ENCODE measurements at regions not wholly inside any gene's neighbourhood (a gene's known extent, or its start where the extent isn't known, plus 50 kb on each side); places are given as distances from the start of the nearest gene placed in this dataset.
"Not testable (repeated sequence)": the region's sequence is repeated elsewhere in the genome, so short reads cannot be mapped to it uniquely, and the experiment has no call there.

- no peak overlapping the region for H3K4me3 Mint-ChIP-seq (ENCODE audit: unreplicated experiment)
- H3K9me3 Mint-ChIP-seq (ENCODE audit: low read depth): no peaks in the 10 kb centered on the region
- H3K27ac Mint-ChIP-seq (ENCODE audit: unreplicated experiment): no peak overlapping the region
- H3K4me1 Mint-ChIP-seq (ENCODE audit: low read depth): no peaks in the 10 kb centered on the region
- DNase-seq (ENCODE audit: low spot score): no peak
- no peak for TF ChIP-seq CTCF (IDR thresholded peaks at IDR 0.05)
- no peaks in the 10 kb centered on the region for H3K27me3 Mint-ChIP-seq (ENCODE audit: low read depth)
- no peaks in the 10 kb centered on the region for H3K36me3 Mint-ChIP-seq (ENCODE audit: low read depth)
These were observed 862.9 kb upstream of the ACVR2A start for GRCh38 chr2:146981921-146982320.

- Mint-ChIP-seq H3K4me1 (ENCODE audit: low read depth) (no peaks in the 10 kb centered on the region), H3K27me3 (ENCODE audit: low read depth) (no peaks in the 10 kb centered on the region), H3K4me3 (ENCODE audit: unreplicated experiment) (no peak overlapping the region), H3K27ac (ENCODE audit: unreplicated experiment) (no peak overlapping the region), H3K9me3 (ENCODE audit: low read depth) (no peaks in the 10 kb centered on the region), H3K36me3 (ENCODE audit: low read depth) (no peaks in the 10 kb centered on the region)
- no peak for DNase-seq (ENCODE audit: low spot score)
- no peak for TF ChIP-seq CTCF (IDR thresholded peaks at IDR 0.05)
These were observed 865.1 kb upstream of the ACVR2A start for GRCh38 chr2:146979746-146980145.

- Mint-ChIP-seq H3K27ac (ENCODE audit: unreplicated experiment) (no peak overlapping the region), H3K27me3 (ENCODE audit: low read depth) (no peaks in the 10 kb centered on the region), H3K4me1 (ENCODE audit: low read depth) (no peaks in the 10 kb centered on the region), H3K9me3 (ENCODE audit: low read depth) (no peaks in the 10 kb centered on the region), H3K4me3 (ENCODE audit: unreplicated experiment) (no peak overlapping the region), H3K36me3 (ENCODE audit: low read depth) (no peaks in the 10 kb centered on the region)
- TF ChIP-seq CTCF (IDR thresholded peaks at IDR 0.05): no peak
- no peak for DNase-seq (ENCODE audit: low spot score)
These were observed 866.0 kb upstream of the ACVR2A start for GRCh38 chr2:146978577-146979555.

GRCh38 chr2:146970981-146971380 is 873.8 kb upstream of the ACVR2A start:
- H3K27ac Mint-ChIP-seq (ENCODE audit: unreplicated experiment); H3K36me3 Mint-ChIP-seq (ENCODE audit: low read depth); DNase-seq (ENCODE audit: low spot score); H3K27me3 Mint-ChIP-seq (ENCODE audit: low read depth); H3K4me1 Mint-ChIP-seq (ENCODE audit: low read depth); H3K4me3 Mint-ChIP-seq (ENCODE audit: unreplicated experiment): not testable (repeated sequence)
- H3K9me3 Mint-ChIP-seq (ENCODE audit: low read depth): peaks cover 15% of the 10 kb centered on the region

- not testable (repeated sequence) for H3K4me1 Mint-ChIP-seq (ENCODE audit: low read depth); H3K4me3 Mint-ChIP-seq (ENCODE audit: unreplicated experiment); H3K27me3 Mint-ChIP-seq (ENCODE audit: low read depth); H3K36me3 Mint-ChIP-seq (ENCODE audit: low read depth); H3K27ac Mint-ChIP-seq (ENCODE audit: unreplicated experiment); DNase-seq (ENCODE audit: low spot score)
- peaks cover 15% of the 10 kb centered on the region for H3K9me3 Mint-ChIP-seq (ENCODE audit: low read depth)
These were observed 875.1 kb upstream of the ACVR2A start for GRCh38 chr2:146969703-146970102.

GRCh38 chr2:146964494-146964893 is 880.3 kb upstream of the ACVR2A start:
- Mint-ChIP-seq H3K27me3 (ENCODE audit: low read depth) (no peaks in the 10 kb centered on the region), H3K27ac (ENCODE audit: unreplicated experiment) (no peak overlapping the region), H3K9me3 (ENCODE audit: low read depth) (peaks cover 8% of the 10 kb centered on the region), H3K4me3 (ENCODE audit: unreplicated experiment) (no peak overlapping the region), H3K4me1 (ENCODE audit: low read depth) (no peaks in the 10 kb centered on the region), H3K36me3 (ENCODE audit: low read depth) (peaks cover 2% of the 10 kb centered on the region)
- no peak for DNase-seq (ENCODE audit: low spot score)
- TF ChIP-seq CTCF (IDR thresholded peaks at IDR 0.05): no peak
